ENCODE measurements at regions not wholly inside any gene's neighbourhood (a gene's known extent, or its start where the extent isn't known, plus 50 kb on each side); places are given as distances from the start of the nearest gene placed in this dataset.

GRCh38 chr3:16770792-16771191 lies 114.0 kb upstream of the PLCL2 start:
- no peak for TF ChIP-seq CTCF (IDR thresholded peaks at IDR 0.05)
- no peak for TF ChIP-seq POLR2A (IDR thresholded peaks at IDR 0.05)
- TF ChIP-seq EP300 (IDR thresholded peaks at IDR 0.05), result no peak
